ENCODE measurements at regions not wholly inside any gene's neighbourhood (a gene's known extent, or its start where the extent isn't known, plus 50 kb on each side); places are given as distances from the start of the nearest gene placed in this dataset.

- TF ChIP-seq TAF1 (IDR thresholded peaks at IDR 0.05; ENCODE audit: borderline replicate concordance, low read depth, low read length) (no peak), MAX (IDR thresholded peaks at IDR 0.05; ENCODE audit: low read depth, low read length) (no peak), SIN3A (IDR thresholded peaks at IDR 0.05; ENCODE audit: low read depth, low read length) (no peak), YBX1 (IDR thresholded peaks at IDR 0.05) (no peak), CEBPB (IDR thresholded peaks at IDR 0.05; ENCODE audit: borderline replicate concordance in 1 of 2, low read depth in 2 of 2, low read length in 2 of 2) (no peak), POLR2AphosphoS5 (IDR thresholded peaks at IDR 0.05; ENCODE audit: low read length) (no peak), SUZ12 (IDR thresholded peaks at IDR 0.05; ENCODE audit: unreplicated experiment) (no peak), EP300 (IDR thresholded peaks at IDR 0.05; ENCODE audit: borderline replicate concordance in 1 of 2, control insufficient read depth in 1 of 2, low read depth in 2 of 2, low read length in 2 of 2) (no peak), NRF1 (conservative IDR thresholded peaks at IDR 0.05; ENCODE audit: low read depth, low read length) (no peak), PBX3 (IDR thresholded peaks at IDR 0.05; ENCODE audit: insufficient replicate concordance, low read depth, low read length) (no peak), ZNF217 (IDR thresholded peaks at IDR 0.05) (no peak), ZZZ3 (IDR thresholded peaks at IDR 0.05; ENCODE audit: control insufficient read depth, insufficient read length, low read depth) (no peak)
- TF ChIP-seq, protein P1, sequence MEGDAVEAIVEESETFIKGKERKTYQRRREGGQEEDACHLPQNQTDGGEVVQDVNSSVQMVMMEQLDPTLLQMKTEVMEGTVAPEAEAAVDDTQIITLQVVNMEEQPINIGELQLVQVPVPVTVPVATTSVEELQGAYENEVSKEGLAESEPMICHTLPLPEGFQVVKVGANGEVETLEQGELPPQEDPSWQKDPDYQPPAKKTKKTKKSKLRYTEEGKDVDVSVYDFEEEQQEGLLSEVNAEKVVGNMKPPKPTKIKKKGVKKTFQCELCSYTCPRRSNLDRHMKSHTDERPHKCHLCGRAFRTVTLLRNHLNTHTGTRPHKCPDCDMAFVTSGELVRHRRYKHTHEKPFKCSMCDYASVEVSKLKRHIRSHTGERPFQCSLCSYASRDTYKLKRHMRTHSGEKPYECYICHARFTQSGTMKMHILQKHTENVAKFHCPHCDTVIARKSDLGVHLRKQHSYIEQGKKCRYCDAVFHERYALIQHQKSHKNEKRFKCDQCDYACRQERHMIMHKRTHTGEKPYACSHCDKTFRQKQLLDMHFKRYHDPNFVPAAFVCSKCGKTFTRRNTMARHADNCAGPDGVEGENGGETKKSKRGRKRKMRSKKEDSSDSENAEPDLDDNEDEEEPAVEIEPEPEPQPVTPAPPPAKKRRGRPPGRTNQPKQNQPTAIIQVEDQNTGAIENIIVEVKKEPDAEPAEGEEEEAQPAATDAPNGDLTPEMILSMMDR (IDR thresholded peaks at IDR 0.05 in 2 of 3, conservative IDR thresholded peaks at IDR 0.05 in 1 of 3; ENCODE audit: control insufficient read depth in 2 of 3, extremely low read depth in 1 of 3, insufficient read depth in 1 of 3, low read depth in 3 of 3, low read length in 3 of 3), result no peak
Measured at GRCh38 chr2:123513351-123513750, 511.7 kb upstream of the CNTNAP5 start.
